ENCODE measurements at regions not wholly inside any gene's neighbourhood (a gene's known extent, or its start where the extent isn't known, plus 50 kb on each side); places are given as distances from the start of the nearest gene placed in this dataset.

DNA sequence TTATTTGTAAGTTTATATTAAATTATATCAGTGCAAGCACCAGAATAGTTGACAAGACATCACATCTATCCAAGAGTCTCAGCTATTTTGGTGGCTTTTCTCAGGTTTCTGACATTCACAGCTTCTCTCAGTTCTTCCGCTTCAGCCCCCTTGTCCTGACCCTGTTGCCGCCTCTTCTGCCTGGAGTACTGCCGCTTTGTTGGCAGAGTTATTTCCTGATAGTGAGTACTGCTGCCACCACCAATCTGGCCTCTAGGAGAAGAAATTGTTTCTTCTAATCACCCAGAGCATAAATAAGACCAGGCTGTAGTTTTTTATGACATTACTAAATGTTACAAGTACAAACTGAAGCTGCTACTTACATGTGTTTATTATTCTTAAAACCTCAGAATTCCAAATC lies 470.1 kb downstream of the NSUN3 start:
- DNase-seq (ENCODE audit: low read depth in 1 of 2, low spot score in 2 of 2): no peak
- Histone ChIP-seq H3K4me3 (ENCODE audit: extremely low read depth in 1 of 4, insufficient read depth in 2 of 4, low read depth in 3 of 4, low read length in 4 of 4) (no peak overlapping the region), H3K36me3 (ENCODE audit: control insufficient read depth in 2 of 4, insufficient read depth in 4 of 4, low read length in 3 of 4) (no peaks in the 10 kb centered on the region), H3K14ac (ENCODE audit: insufficient read length) (no peak overlapping the region), H3K79me2 (ENCODE audit: control insufficient read depth in 1 of 2, insufficient read depth in 2 of 2, low read length in 2 of 2) (no peaks in the 10 kb centered on the region), H2AFZ (ENCODE audit: low read length) (no peak overlapping the region), H2BK12ac (ENCODE audit: low read depth, low read length) (no peak overlapping the region), H3K27me3 (replicated peaks in 1 of 4; ENCODE audit: control insufficient read depth in 3 of 4, extremely low read depth in 1 of 4, insufficient read depth in 3 of 4, low read length in 3 of 4) (no peaks in the 10 kb centered on the region), H4K5ac (ENCODE audit: insufficient read length, low read depth, low read length) (no peak overlapping the region), H3K4me1 (replicated peaks in 1 of 4; ENCODE audit: control insufficient read depth in 3 of 4, insufficient read depth in 4 of 4, low read length in 3 of 4) (no peaks in the 10 kb centered on the region), H4K91ac (replicated peaks; ENCODE audit: insufficient read length, low read length) (no peak overlapping the region), H2BK20ac (ENCODE audit: low read length) (no peak overlapping the region), H2AK5ac (ENCODE audit: low read depth, low read length) (no peak overlapping the region), H3K9me3 (ENCODE audit: insufficient read depth in 2 of 2, low read depth in 1 of 2, low read length in 1 of 2) (no peaks in the 10 kb centered on the region), H3K79me1 (ENCODE audit: low read depth, low read length) (no peaks in the 10 kb centered on the region), H3K4me2 (ENCODE audit: insufficient read depth in 1 of 2, low read depth in 2 of 2, low read length in 2 of 2) (no peak overlapping the region), H3K18ac (ENCODE audit: extremely low read depth, low read length) (no peak overlapping the region), H3K23me2 (ENCODE audit: low read depth, low read length) (no peaks in the 10 kb centered on the region; the same call in 1 of the 2 replicates), H4K20me1 (replicated peaks in 1 of 2; ENCODE audit: control insufficient read depth in 1 of 2, insufficient read depth in 2 of 2, low read length in 2 of 2) (no peaks in the 10 kb centered on the region), H2BK120ac (replicated peaks; ENCODE audit: low read depth, low read length) (no peak overlapping the region), H3K27ac (ENCODE audit: low read depth, low read length) (no peak overlapping the region), H3K4ac (replicated peaks; ENCODE audit: insufficient read length, low read depth, low read length) (no peak overlapping the region), H4K8ac (ENCODE audit: extremely low read depth, insufficient read depth, low read length) (no peak overlapping the region), H2BK15ac (ENCODE audit: low read length) (no peak overlapping the region), H2BK5ac (ENCODE audit: low read depth, low read length) (no peak overlapping the region), H3K23ac (ENCODE audit: insufficient read length) (no peak overlapping the region), H3K9ac (replicated peaks in 1 of 4; ENCODE audit: extremely low read depth in 1 of 4, low read depth in 3 of 4, low read length in 3 of 4) (no peak overlapping the region), H3K56ac (replicated peaks; ENCODE audit: insufficient read length, low read depth, low read length) (no peak overlapping the region)
- CTCF ChIA-PET (ENCODE audit: partially characterized antibody): interaction anchor here (0.8 to 1.1 kb wide), 3 partner anchors 9 to 11 kb away, joined by 3 to 4 read pairs (median 3); no protein-coding TSS in a partner anchor
- 93% methylated on average over 3 of the region's 3 CpGs; no CpG with 5 or more reads in 1 of the 2 experiments for WGBS, 2 experiments (ENCODE audit: extremely low coverage in 1 of 2, insufficient coverage in 1 of 2, insufficient read length in 1 of 2, insufficient replicate concordance in 2 of 2, low coverage in 1 of 2, low lambda C conversion rate in 2 of 2, missing lambda C conversion rate in 1 of 2)
- no peak for FAIRE-seq
- POLR2A ChIA-PET (ENCODE audit: partially characterized antibody): no interaction called here
- TF ChIP-seq TEAD4 (IDR thresholded peaks at IDR 0.05; ENCODE audit: low read depth, low read length): no peak
- TF ChIP-seq HDAC6 (IDR thresholded peaks at IDR 0.05; ENCODE audit: low read depth, low read length): no peak
- no peak for TF ChIP-seq KDM5A (IDR thresholded peaks at IDR 0.05; ENCODE audit: low read length)
- no peak for TF ChIP-seq TAF1 (IDR thresholded peaks at IDR 0.05; ENCODE audit: low read depth, low read length)
- TF ChIP-seq, protein P1, sequence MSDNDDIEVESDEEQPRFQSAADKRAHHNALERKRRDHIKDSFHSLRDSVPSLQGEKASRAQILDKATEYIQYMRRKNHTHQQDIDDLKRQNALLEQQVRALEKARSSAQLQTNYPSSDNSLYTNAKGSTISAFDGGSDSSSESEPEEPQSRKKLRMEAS (IDR thresholded peaks at IDR 0.05): no peak
- TF ChIP-seq ASH2L (IDR thresholded peaks at IDR 0.05; ENCODE audit: low read length): no peak
- no peak for TF ChIP-seq RXRA (IDR thresholded peaks at IDR 0.05; ENCODE audit: insufficient read depth, low read depth, low read length)

Data from H1 (cell line).